Dendritic cell treated with granulocyte-macrophage colony-stimulating factor and Interleukin-4, amounts not matched to agents 40 ng/mL and 50 ng/mL, for 4 days (primary cell): ENCODE measurements at regions not wholly inside any gene's neighbourhood (a gene's known extent, or its start where the extent isn't known, plus 50 kb on each side); places are given as distances from the start of the nearest gene placed in this dataset.
"Not testable (repeated sequence)": the region's sequence is repeated elsewhere in the genome, so short reads cannot be mapped to it uniquely, and the experiment has no call there.

Source experiments
- H3K27ac Mint-ChIP-seq: one replicate; pipeline ENCODE4 v1.8.0; 2022; ENCODE audit warnings: mild to moderate bottlenecking, mixed read lengths
- H3K27me3 Mint-ChIP-seq: one replicate; pipeline ENCODE4 v1.8.0; 2022; ENCODE audit warnings: mild to moderate bottlenecking, mixed read lengths
- H3K36me3 Mint-ChIP-seq: one replicate; pipeline ENCODE4 v1.8.0; 2022; ENCODE audit warnings: low read depth, mixed read lengths
- H3K4me1 Mint-ChIP-seq: one replicate; pipeline ENCODE4 v1.8.0; 2022; ENCODE audit warnings: low read depth, mixed read lengths
- H3K4me3 Mint-ChIP-seq: one replicate; pipeline ENCODE4 v1.8.0; 2022; ENCODE audit warnings: mild to moderate bottlenecking, moderate library complexity, mixed read lengths
- H3K9me3 Mint-ChIP-seq: one replicate; pipeline ENCODE4 v1.8.0; 2022; ENCODE audit warnings: mixed read lengths
- intact Hi-C: fragments of 100-400 bp; cut with micrococcal nuclease; formaldehyde crosslinking; loops from one replicate; pipeline ENCODE4 v1.15.0; 2022

GRCh38 chr14:105853907-105854599 is 327.7 kb downstream of the TMEM121 start:
- no peak overlapping the region for H3K4me3 Mint-ChIP-seq
- no peak overlapping the region for H3K27ac Mint-ChIP-seq
- intact Hi-C loops, result no loop called here
- no peaks in the 10 kb centered on the region for H3K4me1 Mint-ChIP-seq
- H3K27me3 Mint-ChIP-seq, result peaks cover 4% of the 10 kb centered on the region
- no peaks in the 10 kb centered on the region for H3K36me3 Mint-ChIP-seq
- no peaks in the 10 kb centered on the region for H3K9me3 Mint-ChIP-seq

DNA sequence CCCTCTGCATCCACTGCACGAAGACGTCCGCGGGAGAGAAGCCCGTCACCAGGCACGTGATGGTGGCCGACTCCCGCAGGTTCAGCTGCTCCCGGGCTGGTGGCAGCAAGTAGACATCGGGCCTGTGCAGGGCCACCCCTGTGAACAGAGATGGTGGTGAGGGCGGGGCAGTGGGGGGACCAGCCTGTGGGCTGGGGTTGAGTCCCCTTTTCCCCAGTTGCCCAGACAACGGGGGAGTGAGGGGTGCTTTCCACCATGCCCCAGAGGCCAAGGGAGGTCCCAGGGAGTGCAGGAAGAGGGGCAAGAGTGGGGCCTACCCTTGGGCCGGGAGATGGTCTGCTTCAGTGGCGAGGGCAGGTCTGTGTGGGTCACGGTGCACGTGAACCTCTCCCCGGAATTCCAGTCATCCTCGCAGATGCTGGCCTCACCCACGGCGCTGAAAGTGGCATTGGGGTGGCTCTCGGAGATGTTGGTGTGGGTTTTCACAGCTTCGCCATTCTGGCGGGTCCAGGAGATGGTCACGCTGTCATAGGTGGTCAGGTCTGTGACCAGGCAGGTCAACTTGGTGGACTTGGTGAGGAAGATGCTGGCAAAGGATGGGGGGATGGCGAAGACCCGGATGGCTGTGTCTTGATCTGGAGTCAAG is 328.3 kb downstream of the TMEM121 start:
- Mint-ChIP-seq H3K27ac (no peak overlapping the region), H3K4me1 (no peaks in the 10 kb centered on the region), H3K27me3 (peaks cover 8% of the 10 kb centered on the region)

GRCh38 chr14:105855246-105855892 is 329.0 kb downstream of the TMEM121 start:
- Mint-ChIP-seq H3K27ac (no peak overlapping the region), H3K36me3 (no peaks in the 10 kb centered on the region), H3K4me1 (no peaks in the 10 kb centered on the region), H3K27me3 (peaks cover 14% of the 10 kb centered on the region), H3K4me3 (no peak overlapping the region), H3K9me3 (no peaks in the 10 kb centered on the region)
- intact Hi-C loops, result no loop called here

More for the DNA sequence above, 328.3 kb downstream of the TMEM121 start:
- intact Hi-C loops, result no loop called here
- no peaks in the 10 kb centered on the region for H3K36me3 Mint-ChIP-seq
- no peaks in the 10 kb centered on the region for H3K9me3 Mint-ChIP-seq
- H3K4me3 Mint-ChIP-seq, result no peak overlapping the region

DNA sequence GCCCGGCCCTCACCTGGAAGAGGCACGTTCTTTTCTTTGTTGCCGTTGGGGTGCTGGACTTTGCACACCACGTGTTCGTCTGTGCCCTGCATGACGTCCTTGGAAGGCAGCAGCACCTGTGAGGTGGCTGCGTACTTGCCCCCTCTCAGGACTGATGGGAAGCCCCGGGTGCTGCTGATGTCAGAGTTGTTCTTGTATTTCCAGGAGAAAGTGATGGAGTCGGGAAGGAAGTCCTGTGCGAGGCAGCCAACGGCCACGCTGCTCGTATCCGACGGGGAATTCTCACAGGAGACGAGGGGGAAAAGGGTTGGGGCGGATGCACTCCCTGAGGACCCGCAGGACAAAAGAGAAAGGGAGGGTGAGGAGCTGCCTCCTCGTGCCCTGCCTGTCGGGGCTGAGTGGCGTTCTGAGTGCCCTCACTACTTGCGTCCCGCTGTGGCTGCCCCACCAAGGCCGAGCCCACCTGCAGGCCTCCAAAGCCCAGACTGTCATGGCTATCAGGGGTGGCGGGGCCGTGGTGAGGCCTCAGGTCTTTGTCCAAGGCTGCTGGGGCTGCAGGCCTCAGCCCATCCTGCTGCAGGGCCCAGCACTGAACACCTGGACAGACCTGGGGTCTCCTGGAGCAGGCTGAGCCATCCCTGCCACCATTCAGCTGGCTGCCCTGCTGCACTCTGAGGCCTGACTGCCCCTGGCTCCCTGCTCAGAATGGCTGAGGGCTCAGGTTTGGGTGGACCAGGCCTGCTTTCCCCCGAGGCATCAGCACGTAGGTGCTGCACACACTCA is 329.7 kb downstream of the TMEM121 start:
- Mint-ChIP-seq H3K27ac (no peak overlapping the region), H3K27me3 (peaks cover 21% of the 10 kb centered on the region), H3K4me3 (no peak overlapping the region), H3K4me1 (no peaks in the 10 kb centered on the region), H3K9me3 (no peaks in the 10 kb centered on the region), H3K36me3 (no peaks in the 10 kb centered on the region)
- intact Hi-C loops, result no loop called here

DNA sequence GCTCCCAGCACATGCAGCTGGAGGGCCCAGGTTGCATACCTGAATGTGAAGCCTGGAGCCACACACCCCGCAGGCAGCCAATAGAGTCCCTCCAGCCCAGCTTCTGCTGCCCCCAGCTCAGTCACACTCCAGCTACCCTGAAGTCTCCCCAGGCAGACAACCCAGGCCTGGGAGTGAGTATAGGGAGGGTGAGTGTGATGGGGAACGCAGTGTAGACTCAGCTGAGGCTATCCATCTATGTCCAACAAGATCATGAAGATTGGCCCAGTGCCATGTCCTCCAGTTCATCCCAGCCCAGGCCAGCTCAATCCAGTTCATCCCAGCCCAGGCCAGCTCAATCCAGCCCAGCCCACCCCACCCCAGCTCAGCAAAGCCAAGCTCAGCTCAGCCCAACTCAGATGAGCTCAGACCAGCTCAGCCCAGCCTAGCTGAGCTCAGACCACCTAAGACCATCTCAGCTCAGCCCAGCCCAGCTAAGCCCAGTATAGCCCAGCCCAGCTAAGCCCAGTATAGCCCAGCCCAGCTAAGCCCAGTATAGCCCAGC is 330.4 kb downstream of the TMEM121 start:
- no peak overlapping the region for H3K4me3 Mint-ChIP-seq
- no peaks in the 10 kb centered on the region for H3K9me3 Mint-ChIP-seq
- intact Hi-C loops, result no loop called here
- no peaks in the 10 kb centered on the region for H3K36me3 Mint-ChIP-seq
- no peaks in the 10 kb centered on the region for H3K4me1 Mint-ChIP-seq
- H3K27me3 Mint-ChIP-seq, result peaks cover 28% of the 10 kb centered on the region
- no peak overlapping the region for H3K27ac Mint-ChIP-seq

GRCh38 chr14:105857220-105857825 is 330.9 kb downstream of the TMEM121 start:
- H3K4me1 Mint-ChIP-seq, result no peaks in the 10 kb centered on the region

GRCh38 chr14:105857826-105858675 is 331.7 kb downstream of the TMEM121 start:
- intact Hi-C loops, result no loop called here
- H3K27ac Mint-ChIP-seq, result peak overlapping the region; percentile 56
- H3K27me3 Mint-ChIP-seq, result peaks cover 41% of the 10 kb centered on the region
- H3K4me3 Mint-ChIP-seq, result no peak overlapping the region
- H3K9me3 Mint-ChIP-seq, result no peaks in the 10 kb centered on the region
- H3K4me1 Mint-ChIP-seq, result no peaks in the 10 kb centered on the region
- H3K36me3 Mint-ChIP-seq, result no peaks in the 10 kb centered on the region

More at GRCh38 chr14:105857220-105857825, 330.9 kb downstream of the TMEM121 start:
- intact Hi-C loops, result no loop called here
- Mint-ChIP-seq H3K27me3 (peaks cover 34% of the 10 kb centered on the region), H3K9me3 (no peaks in the 10 kb centered on the region), H3K4me3 (no peak overlapping the region), H3K27ac (no peak overlapping the region), H3K36me3 (no peaks in the 10 kb centered on the region)

DNA sequence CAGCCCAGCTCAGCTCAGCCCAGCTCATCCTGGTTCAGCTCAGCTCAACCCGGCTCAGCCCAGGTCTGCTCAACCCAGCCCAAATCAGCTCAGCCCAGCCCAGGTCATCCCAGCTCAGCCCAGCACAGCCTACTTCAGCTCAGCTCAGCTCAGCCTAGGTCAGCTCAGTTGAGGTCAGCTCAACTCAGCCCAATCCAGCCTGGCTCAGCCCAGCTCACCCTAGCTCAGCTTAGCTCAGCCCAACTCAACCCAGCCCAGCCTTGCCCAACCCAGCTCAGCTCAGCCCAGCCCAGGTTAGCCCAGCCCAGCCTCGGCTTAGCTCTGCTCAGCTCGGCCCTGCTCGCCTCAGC is 332.3 kb downstream of the TMEM121 start:
- peaks cover 47% of the 10 kb centered on the region for H3K27me3 Mint-ChIP-seq
- no peaks in the 10 kb centered on the region for H3K36me3 Mint-ChIP-seq
- H3K27ac Mint-ChIP-seq, result peak overlapping the region; percentile 56
- no peak overlapping the region for H3K4me3 Mint-ChIP-seq
- intact Hi-C loops, result no loop called here
- no peaks in the 10 kb centered on the region for H3K4me1 Mint-ChIP-seq
- H3K9me3 Mint-ChIP-seq, result no peaks in the 10 kb centered on the region

- H3K36me3 Mint-ChIP-seq, H3K27ac Mint-ChIP-seq, intact Hi-C loops, H3K4me3 Mint-ChIP-seq, H3K9me3 Mint-ChIP-seq, H3K4me1 Mint-ChIP-seq: not testable (repeated sequence)
- peaks cover 53% of the 10 kb centered on the region for H3K27me3 Mint-ChIP-seq
These were observed 332.8 kb downstream of the TMEM121 start for GRCh38 chr14:105859073-105859716.

DNA sequence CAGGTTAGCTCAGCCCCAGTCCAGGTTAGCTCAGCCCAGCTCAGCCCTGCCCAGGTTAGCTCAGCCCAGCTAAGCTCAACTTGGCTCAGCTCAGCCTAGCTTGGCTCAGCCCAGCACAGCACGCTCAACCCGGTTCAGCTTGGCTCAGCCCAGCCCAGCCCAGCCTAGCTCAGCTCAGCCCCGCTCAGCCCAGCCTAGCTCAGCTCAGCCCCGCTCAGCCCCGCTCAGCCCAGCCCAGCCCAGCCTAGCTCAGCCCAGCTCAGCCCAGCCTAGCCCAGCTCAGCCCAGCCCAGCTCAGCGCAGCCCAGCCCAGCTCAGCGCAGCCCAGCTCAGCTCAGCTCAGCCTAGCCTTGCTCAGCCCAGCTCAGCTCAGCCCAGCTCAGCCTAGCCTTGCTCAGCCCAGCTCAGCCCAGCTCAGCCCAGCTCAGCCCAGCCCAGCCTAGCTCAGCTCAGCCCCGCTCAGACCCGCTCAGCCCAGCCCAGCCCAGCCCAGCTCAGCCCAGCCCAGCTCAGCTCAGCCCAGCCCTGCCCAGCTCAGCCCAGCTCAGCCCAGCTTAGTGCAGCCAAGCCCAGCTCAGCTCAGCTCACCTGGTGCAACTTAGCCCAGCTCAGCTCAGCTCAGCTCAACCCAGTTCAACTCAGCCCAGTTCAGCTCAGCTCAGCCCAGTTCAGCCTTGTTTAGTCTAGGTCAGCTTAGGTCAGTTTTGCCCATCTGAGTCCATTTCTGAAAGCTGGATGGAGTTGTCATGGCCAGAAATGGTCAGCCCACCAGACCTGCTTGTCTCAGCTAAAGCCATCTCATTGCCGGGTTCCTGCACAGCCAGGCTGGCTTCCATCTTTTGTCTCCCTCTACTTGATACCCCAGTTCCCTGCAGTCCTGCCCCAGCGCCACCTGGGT is 333.6 kb downstream of the TMEM121 start:
- Mint-ChIP-seq H3K4me3 (no peak overlapping the region), H3K27me3 (peaks cover 60% of the 10 kb centered on the region), H3K36me3 (no peaks in the 10 kb centered on the region), H3K4me1 (no peaks in the 10 kb centered on the region), H3K9me3 (no peaks in the 10 kb centered on the region), H3K27ac (no peak overlapping the region)
- intact Hi-C loops, result no loop called here

DNA sequence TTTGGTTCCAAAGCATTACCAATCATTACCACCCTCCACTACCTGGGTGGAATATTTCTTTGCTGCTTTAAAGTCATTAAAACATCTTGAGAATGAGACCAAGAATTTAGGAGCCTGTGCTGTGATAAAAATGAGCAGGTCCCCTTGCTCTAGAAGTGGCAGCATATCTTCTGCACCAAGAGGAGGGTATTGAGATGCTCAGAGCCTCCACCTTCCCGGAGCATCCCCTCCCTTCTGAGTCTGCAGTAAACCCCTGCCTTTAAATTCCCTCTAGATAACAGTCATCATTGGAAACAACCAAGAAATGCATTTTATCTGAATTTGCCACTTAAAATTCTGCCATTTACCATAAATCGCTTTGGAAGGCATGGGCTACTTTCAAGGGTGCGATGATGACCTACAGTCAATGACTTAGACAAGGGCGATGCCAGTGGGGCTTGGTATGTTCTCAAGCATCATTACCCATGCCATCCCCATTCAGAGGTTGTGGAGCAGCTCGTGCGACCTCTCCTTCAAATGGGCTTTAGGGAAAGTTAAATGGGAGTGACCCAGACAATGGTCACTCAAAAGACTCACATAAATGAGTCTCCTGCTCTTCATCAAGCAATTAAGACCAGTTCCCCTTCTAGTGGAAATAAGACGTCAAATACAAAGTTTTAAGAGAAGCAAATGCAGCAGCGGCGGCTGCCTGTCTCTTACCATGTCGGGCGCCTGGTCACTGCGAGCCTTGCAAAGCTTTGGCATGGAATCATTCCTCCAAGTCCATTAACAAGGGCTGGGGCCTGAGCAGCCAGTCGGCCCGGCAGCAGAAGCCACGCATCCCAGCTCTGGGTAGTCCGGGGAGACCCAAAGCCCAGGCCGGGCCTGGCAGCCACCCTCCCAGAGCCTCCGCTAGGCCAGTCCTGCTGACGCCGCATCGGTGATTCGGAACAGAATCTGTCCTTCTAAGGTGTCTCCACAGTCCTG is 334.5 kb downstream of the TMEM121 start:
- H3K9me3 Mint-ChIP-seq, result no peaks in the 10 kb centered on the region
- no peak overlapping the region for H3K4me3 Mint-ChIP-seq
- intact Hi-C loops, result no loop called here
- H3K4me1 Mint-ChIP-seq, result no peaks in the 10 kb centered on the region
- no peak overlapping the region for H3K27ac Mint-ChIP-seq
- H3K27me3 Mint-ChIP-seq, result peaks cover 70% of the 10 kb centered on the region
- no peaks in the 10 kb centered on the region for H3K36me3 Mint-ChIP-seq
